Brain microvascular endothelial cell (primary cell): ENCODE measurements at regions not wholly inside any gene's neighbourhood (a gene's known extent, or its start where the extent isn't known, plus 50 kb on each side); places are given as distances from the start of the nearest gene placed in this dataset.
"Not testable (repeated sequence)": the region's sequence is repeated elsewhere in the genome, so short reads cannot be mapped to it uniquely, and the experiment has no call there.

Experiments used
- DNase-seq: peaks from one replicate; pipeline ENCODE4 v3.0.0-alpha.2; 2020
- H3K27ac ChIP-seq: fragments of 250-450 bp; sonication (Bioruptor Pico); 2 replicates; pipeline ENCODE4 v1.5.1; 2020; ENCODE audit warnings: mild to moderate bottlenecking, moderate library complexity
- H3K27me3 ChIP-seq: fragments of 250-450 bp; sonication (Bioruptor Pico); replicated peaks from 2 replicates; pipeline ENCODE4 v1.5.1; 2020; ENCODE audit warnings: mild to moderate bottlenecking
- H3K36me3 ChIP-seq: fragments of 250-450 bp; sonication (Bioruptor Pico); replicated peaks from 2 replicates; pipeline ENCODE4 v1.5.1; 2020; ENCODE audit warnings: mild to moderate bottlenecking
- H3K4me3 ChIP-seq: 2 replicates; pipeline ENCODE4 v1.5.1; 2011; ENCODE audit warnings: low read depth, mild to moderate bottlenecking, control low read depth, low read length, moderate library complexity
- in situ Hi-C: cut with HindIII; loops from 2 replicates; pipeline ENCODE4 v1.10.0; 2017; ENCODE audit warnings: low sequenced_read_pairs, low pct_ligation_motif_present
- TF ChIP-seq, protein P1 (sequence below): IDR thresholded peaks from 2 replicates; pipeline ENCODE4 v1.5.1; 2011; ENCODE audit warnings: low read depth, mild to moderate bottlenecking, moderate library complexity, low read length, control low read depth, inconsistent platforms; ENCODE audit errors: missing control alignments

DNA sequence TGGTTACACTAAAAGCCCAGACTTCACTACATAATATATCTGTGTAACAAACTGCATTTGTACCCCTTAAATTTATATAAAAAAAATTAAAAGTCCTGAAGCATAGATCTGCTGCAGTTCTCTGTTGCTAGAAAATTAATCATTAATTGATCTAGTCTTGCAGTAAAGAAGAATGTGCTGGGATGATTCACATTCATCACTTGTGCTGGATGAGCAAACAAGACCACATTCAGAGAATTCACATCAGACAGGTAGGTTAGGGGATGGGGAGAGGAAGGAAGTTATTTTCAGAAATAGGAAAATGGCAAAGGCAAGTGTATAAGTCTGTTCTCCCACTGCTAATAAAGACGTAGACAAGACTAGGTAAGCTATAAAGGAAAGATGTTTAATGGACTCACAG lies 1019.0 kb downstream of the KCNMA1 start:
- TF ChIP-seq, protein P1, sequence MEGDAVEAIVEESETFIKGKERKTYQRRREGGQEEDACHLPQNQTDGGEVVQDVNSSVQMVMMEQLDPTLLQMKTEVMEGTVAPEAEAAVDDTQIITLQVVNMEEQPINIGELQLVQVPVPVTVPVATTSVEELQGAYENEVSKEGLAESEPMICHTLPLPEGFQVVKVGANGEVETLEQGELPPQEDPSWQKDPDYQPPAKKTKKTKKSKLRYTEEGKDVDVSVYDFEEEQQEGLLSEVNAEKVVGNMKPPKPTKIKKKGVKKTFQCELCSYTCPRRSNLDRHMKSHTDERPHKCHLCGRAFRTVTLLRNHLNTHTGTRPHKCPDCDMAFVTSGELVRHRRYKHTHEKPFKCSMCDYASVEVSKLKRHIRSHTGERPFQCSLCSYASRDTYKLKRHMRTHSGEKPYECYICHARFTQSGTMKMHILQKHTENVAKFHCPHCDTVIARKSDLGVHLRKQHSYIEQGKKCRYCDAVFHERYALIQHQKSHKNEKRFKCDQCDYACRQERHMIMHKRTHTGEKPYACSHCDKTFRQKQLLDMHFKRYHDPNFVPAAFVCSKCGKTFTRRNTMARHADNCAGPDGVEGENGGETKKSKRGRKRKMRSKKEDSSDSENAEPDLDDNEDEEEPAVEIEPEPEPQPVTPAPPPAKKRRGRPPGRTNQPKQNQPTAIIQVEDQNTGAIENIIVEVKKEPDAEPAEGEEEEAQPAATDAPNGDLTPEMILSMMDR, result no peak
- Histone ChIP-seq H3K36me3 (no peaks in the 10 kb centered on the region), H3K27ac (no peak overlapping the region), H3K4me3 (no peak overlapping the region), H3K27me3 (no peaks in the 10 kb centered on the region)
- in situ Hi-C loops, result no loop called here
- no peak for DNase-seq

DNA sequence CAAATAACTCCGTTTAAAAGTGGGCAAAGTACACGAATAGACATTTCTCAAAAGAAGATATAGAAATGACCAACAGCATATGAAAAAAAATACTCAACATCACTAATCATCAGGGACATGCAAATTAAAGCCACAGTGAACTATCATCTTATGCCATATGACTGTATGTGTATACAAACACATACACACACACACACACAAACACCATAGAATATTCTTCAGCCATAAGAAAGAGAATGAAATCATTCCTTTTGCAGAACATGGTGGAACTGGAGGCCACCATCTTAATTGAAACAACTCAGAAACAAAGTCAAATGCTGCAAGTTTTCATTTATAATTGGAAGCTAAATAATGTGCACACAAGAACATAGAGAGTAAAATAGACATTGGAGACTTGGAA lies 1019.4 kb downstream of the KCNMA1 start:
- DNase-seq, result no peak

DNA sequence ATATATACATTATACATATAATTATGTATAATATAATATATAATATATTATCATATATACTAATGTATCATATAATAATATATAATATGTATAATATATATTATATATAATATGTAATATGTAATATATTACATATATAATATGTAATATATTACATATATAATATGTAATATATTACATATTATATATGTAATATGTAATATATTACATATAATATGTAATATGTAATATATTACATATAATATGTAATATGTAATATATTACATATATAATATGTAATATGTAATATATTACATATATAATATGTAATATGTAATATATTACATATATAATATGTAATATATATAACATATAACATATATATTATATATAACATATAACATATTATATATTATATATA lies 1020.9 kb downstream of the KCNMA1 start:
- in situ Hi-C loops, H3K4me3 ChIP-seq, DNase-seq, H3K36me3 ChIP-seq, H3K27ac ChIP-seq, H3K27me3 ChIP-seq: not testable (repeated sequence)

More for the DNA sequence above, 1019.4 kb downstream of the KCNMA1 start:
- TF ChIP-seq, protein P1, result no peak
- H3K27ac ChIP-seq, result no peak overlapping the region
- H3K4me3 ChIP-seq, result no peak overlapping the region
- in situ Hi-C loops, result no loop called here
- no peaks in the 10 kb centered on the region for H3K27me3 ChIP-seq
- no peaks in the 10 kb centered on the region for H3K36me3 ChIP-seq

DNA sequence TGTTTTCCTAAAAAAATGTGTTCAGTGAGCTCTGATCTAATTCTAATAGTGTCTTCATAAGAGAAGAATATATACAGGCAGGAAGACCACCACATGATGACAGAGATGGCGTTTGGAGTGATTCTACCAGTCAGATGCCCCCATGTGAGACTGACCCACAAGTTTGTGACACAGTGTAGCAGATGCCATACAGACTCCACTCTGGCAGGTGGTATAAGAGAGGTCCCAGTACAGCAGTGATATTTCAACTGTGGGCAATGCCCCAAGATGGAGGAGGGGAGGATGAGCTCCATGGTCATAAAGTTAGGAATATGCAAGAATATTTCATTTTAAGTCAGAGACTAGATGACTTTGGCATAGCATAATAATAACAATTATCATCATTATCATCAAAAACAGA lies 1022.6 kb downstream of the KCNMA1 start:
- Histone ChIP-seq H3K27me3 (no peaks in the 10 kb centered on the region), H3K36me3 (no peaks in the 10 kb centered on the region), H3K27ac (no peak overlapping the region), H3K4me3 (no peak overlapping the region)
- TF ChIP-seq, protein P1, result no peak
- in situ Hi-C loops, result no loop called here
- no peak for DNase-seq
